ENCODE measurements at regions not wholly inside any gene's neighbourhood (a gene's known extent, or its start where the extent isn't known, plus 50 kb on each side); places are given as distances from the start of the nearest gene placed in this dataset.
"Not testable (repeated sequence)": the region's sequence is repeated elsewhere in the genome, so short reads cannot be mapped to it uniquely, and the experiment has no call there.

- H3K4me3 ChIP-seq: no peak overlapping the region
- no peak for TF ChIP-seq CTCF (IDR thresholded peaks at IDR 0.05)
- no peak for DNase-seq (ENCODE audit: low spot score)
- H3K27ac ChIP-seq: no peak overlapping the region
Observed at GRCh38 chr3:5498981-5499380, 311.5 kb downstream of the EDEM1 start.

- no peak for TF ChIP-seq CTCF (IDR thresholded peaks at IDR 0.05)
- no peak overlapping the region for H3K4me3 ChIP-seq
- no peak overlapping the region for H3K27ac ChIP-seq
- no peak for DNase-seq (ENCODE audit: low spot score)
Observed at GRCh38 chr3:5499404-5499803, 311.9 kb downstream of the EDEM1 start.

- Histone ChIP-seq H3K4me3 (no peak overlapping the region), H3K27ac (no peak overlapping the region)
- no peak for TF ChIP-seq CTCF (IDR thresholded peaks at IDR 0.05)
- no peak for DNase-seq (ENCODE audit: low spot score)
Observed at GRCh38 chr3:5503136-5503535, 315.6 kb downstream of the EDEM1 start.

GRCh38 chr3:5504135-5504534, 316.6 kb downstream of the EDEM1 start:
- Histone ChIP-seq H3K27ac (no peak overlapping the region), H3K4me3 (no peak overlapping the region)
- TF ChIP-seq CTCF (IDR thresholded peaks at IDR 0.05): no peak
- no peak for DNase-seq (ENCODE audit: low spot score)

- no peak for DNase-seq (ENCODE audit: low spot score)
- TF ChIP-seq CTCF (IDR thresholded peaks at IDR 0.05): no peak
- Histone ChIP-seq H3K4me3 (no peak overlapping the region), H3K27ac (no peak overlapping the region)
Observed at GRCh38 chr3:5505163-5505562, 317.7 kb downstream of the EDEM1 start.

GRCh38 chr3:5505997-5506396, 318.5 kb downstream of the EDEM1 start:
- DNase-seq (ENCODE audit: low spot score): no peak
- TF ChIP-seq CTCF (IDR thresholded peaks at IDR 0.05): no peak
- H3K27ac ChIP-seq: no peak overlapping the region
- H3K4me3 ChIP-seq: no peak overlapping the region

GRCh38 chr3:5508860-5509259, 321.4 kb downstream of the EDEM1 start:
- DNase-seq (ENCODE audit: low spot score); H3K27ac ChIP-seq; H3K4me3 ChIP-seq: not testable (repeated sequence)

GRCh38 chr3:5510300-5510699, 322.8 kb downstream of the EDEM1 start:
- no peak overlapping the region for H3K4me3 ChIP-seq
- DNase-seq (ENCODE audit: low spot score): no peak
- no peak for TF ChIP-seq CTCF (IDR thresholded peaks at IDR 0.05)
- H3K27ac ChIP-seq: no peak overlapping the region

All from coronary artery (tissue), 2 donors.